ENCODE measurements at regions not wholly inside any gene's neighbourhood (a gene's known extent, or its start where the extent isn't known, plus 50 kb on each side); places are given as distances from the start of the nearest gene placed in this dataset.

DNA sequence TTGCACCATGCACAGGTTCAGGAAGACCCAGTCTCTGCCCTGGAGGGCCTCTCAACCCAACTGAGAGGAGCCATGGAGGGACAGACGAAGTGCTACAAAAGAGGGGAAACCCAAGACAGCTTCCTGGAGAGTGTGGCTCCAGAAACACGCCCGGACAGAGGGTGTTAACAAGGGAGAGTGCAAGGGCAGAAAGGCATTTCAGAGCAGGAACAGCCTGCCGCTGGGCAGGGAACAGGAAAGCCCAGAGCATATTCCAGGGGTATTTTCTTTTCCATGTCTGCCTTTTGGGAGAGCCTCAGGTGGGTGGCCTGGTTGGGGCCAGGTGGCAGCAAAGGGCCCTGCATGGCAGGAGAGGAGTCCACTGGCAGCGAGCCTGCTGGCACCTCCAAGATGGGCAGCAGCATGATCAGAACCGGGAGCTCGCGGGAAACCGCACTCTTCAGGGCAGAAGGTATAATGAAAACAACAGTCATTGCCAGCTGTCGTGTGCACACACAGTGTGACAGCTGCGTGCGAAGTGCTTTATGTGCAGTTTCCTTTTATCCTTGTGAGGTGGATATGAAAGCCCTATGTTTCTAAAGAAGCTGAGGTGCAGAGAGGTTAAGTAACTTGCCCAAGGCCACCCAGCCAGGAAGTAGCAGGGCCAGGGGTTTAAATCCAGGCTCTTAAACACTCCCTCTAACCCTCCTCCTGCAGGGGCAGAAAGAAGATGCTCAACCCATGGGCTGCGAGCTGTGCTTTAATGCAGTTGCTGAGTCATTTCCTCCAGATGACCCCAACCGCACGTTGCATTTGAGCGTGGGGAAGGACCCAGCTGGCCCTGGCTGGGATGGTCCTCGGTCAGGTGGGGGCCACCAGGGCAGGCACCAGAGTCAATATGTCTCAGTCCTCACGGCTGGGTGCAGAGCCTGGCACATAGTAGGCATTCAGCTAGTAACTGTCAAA is 128.6 kb downstream of the OAT start:
- Mint-ChIP-seq H3K36me3 (ENCODE audit: low read depth) (no peaks in the 10 kb centered on the region), H3K4me3 (no peak overlapping the region), H3K27ac (no peak overlapping the region), H3K27me3 (no peaks in the 10 kb centered on the region), H3K4me1 (ENCODE audit: low read depth) (no peaks in the 10 kb centered on the region), H3K9me3 (no peaks in the 10 kb centered on the region)
- peak; percentile 16 for DNase-seq

DNA sequence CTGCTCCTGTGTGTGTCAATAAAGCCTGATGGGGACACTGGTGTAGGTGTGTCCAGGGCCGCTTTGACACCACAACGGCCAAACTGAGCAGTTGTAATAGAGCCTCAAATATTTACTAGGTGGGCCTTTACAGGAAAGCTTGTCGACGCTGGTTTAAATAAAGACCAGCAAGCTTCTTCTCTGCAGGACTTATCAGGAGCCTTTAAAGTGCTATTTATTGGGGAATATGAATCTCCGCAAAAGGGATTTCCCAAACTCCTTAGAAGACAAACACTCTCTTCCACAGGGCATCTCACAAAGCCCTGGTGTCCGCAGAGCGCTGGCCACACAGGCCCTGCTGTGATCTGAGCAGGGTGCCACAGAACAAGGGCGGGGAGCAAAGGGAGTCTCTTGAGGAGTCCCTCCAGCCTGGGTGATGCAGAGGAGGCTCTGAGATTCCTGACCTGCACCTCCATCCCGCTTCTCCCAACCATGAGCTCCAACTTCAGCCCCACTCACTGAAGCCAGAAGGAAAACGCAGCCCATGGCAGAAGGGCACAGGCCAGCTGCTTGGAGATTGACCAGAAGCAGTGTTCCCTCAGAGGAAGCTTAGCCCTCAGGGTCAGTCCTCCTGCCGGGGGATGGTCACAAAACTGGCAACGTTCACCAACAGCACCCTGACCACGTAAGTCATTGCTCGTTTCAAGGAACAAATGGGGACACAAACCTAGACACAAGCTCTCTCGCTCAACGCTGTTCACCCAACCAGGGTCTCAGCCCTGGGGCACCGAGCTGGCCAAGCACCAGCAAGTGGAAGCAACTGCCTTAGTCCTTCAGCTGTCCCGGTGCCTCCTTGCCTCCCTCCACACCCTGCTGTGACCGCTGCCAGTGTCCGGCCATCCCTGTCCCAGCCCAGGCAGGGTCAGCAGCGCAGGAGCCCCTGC is 129.5 kb downstream of the OAT start:
- Mint-ChIP-seq H3K27me3 (no peaks in the 10 kb centered on the region), H3K9me3 (no peaks in the 10 kb centered on the region), H3K4me1 (ENCODE audit: low read depth) (no peaks in the 10 kb centered on the region), H3K36me3 (ENCODE audit: low read depth) (no peaks in the 10 kb centered on the region), H3K4me3 (no peak overlapping the region), H3K27ac (no peak overlapping the region)
- DNase-seq: peak; percentile 14

DNA sequence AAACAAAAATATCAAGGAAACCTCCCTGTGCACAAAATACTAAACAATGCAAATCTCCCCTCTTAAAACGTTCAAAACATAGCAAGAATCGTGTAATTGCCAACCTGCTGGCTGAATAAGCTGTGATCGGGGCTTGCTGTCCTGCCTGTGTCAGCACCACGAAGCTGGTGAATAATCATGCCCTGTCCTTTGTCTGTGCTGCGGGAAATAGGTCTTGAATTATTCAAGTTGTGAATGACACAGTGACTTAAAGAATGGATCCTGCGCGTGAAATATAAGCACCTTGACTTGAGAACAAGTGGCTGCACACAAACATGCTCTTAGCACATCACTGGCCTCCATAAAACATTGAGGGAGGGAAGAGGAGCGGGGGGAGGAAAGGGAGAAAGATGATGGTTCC is 130.2 kb downstream of the OAT start:
- no peak for DNase-seq
- Mint-ChIP-seq H3K4me3 (no peak overlapping the region), H3K36me3 (ENCODE audit: low read depth) (no peaks in the 10 kb centered on the region), H3K4me1 (ENCODE audit: low read depth) (no peaks in the 10 kb centered on the region), H3K27me3 (no peaks in the 10 kb centered on the region), H3K27ac (no peak overlapping the region), H3K9me3 (no peaks in the 10 kb centered on the region)

DNA sequence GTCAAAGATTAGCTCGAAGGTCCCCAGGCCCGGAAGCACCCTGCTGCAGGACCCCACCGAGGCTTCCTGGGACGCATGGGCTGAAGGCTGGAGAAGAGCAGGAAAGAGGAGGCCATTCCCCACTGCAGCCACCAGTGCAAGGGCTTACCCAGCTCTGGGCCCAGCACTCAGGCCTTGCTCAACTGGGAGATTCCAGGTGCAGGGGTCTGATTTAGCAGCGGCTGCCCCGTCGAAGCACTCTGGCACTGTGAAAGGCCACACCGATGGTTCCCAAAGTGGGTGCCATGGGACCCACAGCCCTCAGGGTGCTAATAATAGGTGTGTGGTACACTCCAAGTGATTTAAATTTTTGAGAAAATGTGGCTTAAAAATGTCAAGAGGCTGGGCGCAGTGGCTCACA is 130.9 kb downstream of the OAT start:
- no peaks in the 10 kb centered on the region for H3K4me1 Mint-ChIP-seq (ENCODE audit: low read depth)
- no peak overlapping the region for H3K4me3 Mint-ChIP-seq
- no peak overlapping the region for H3K27ac Mint-ChIP-seq
- no peaks in the 10 kb centered on the region for H3K36me3 Mint-ChIP-seq (ENCODE audit: low read depth)
- DNase-seq: peak; percentile 2
- no peaks in the 10 kb centered on the region for H3K27me3 Mint-ChIP-seq
- H3K9me3 Mint-ChIP-seq: no peaks in the 10 kb centered on the region

DNA sequence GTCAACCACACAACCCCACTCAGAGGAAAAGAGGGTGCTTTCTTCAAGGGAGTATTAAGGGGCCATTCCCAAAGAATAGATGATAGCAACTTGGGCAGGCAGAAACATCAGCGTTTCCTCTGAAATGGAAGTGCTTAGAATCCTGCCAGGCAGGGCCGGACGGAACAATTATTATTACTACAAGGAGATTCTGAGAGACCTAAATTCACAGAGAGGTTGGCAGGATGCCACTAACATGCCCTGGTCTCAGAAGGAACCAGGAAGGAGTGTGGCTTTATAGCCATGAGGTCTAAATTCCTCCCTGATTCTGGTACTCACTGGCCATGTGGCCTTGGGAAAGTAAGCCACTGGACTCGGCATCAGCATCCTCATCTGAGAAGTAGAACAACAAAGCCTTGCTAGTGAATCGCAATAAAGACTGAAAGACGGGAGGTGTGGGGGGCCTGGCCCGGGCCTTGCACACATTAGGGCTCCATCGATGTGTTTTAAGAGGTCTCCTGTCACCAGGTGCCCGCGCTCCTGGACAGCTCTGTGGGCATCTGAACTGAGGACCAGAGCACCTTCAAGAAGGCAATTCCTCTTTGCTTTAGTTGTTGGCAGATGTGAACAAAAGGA is 131.5 kb downstream of the OAT start:
- peak; percentile 15 for DNase-seq
- no peaks in the 10 kb centered on the region for H3K9me3 Mint-ChIP-seq
- H3K27me3 Mint-ChIP-seq: no peaks in the 10 kb centered on the region
- H3K36me3 Mint-ChIP-seq (ENCODE audit: low read depth): no peaks in the 10 kb centered on the region
- H3K27ac Mint-ChIP-seq: no peak overlapping the region
- no peak overlapping the region for H3K4me3 Mint-ChIP-seq
- no peaks in the 10 kb centered on the region for H3K4me1 Mint-ChIP-seq (ENCODE audit: low read depth)

DNA sequence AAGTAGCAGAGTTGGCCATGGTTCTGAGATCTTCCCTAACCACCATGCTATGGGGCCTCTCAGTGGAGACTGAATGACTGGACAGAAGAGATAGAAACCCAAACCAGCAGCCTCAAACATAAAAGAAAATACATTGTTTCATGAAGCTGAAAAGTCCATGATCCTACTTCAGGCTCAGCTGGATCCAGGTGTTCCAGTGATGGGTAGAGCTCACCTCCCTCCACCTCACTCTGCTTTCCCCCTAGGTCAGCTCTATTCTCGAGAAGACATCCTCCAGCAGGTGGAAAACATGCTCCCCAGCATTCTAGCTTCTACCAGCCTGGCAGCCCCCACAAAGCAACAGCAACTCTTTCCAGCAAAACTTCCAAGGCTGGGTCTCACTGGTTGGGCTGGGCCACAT is 132.1 kb downstream of the OAT start:
- H3K4me3 Mint-ChIP-seq: no peak overlapping the region
- no peaks in the 10 kb centered on the region for H3K27me3 Mint-ChIP-seq
- no peaks in the 10 kb centered on the region for H3K9me3 Mint-ChIP-seq
- DNase-seq: no peak
- H3K27ac Mint-ChIP-seq: no peak overlapping the region
- no peaks in the 10 kb centered on the region for H3K4me1 Mint-ChIP-seq (ENCODE audit: low read depth)
- no peaks in the 10 kb centered on the region for H3K36me3 Mint-ChIP-seq (ENCODE audit: low read depth)

DNA sequence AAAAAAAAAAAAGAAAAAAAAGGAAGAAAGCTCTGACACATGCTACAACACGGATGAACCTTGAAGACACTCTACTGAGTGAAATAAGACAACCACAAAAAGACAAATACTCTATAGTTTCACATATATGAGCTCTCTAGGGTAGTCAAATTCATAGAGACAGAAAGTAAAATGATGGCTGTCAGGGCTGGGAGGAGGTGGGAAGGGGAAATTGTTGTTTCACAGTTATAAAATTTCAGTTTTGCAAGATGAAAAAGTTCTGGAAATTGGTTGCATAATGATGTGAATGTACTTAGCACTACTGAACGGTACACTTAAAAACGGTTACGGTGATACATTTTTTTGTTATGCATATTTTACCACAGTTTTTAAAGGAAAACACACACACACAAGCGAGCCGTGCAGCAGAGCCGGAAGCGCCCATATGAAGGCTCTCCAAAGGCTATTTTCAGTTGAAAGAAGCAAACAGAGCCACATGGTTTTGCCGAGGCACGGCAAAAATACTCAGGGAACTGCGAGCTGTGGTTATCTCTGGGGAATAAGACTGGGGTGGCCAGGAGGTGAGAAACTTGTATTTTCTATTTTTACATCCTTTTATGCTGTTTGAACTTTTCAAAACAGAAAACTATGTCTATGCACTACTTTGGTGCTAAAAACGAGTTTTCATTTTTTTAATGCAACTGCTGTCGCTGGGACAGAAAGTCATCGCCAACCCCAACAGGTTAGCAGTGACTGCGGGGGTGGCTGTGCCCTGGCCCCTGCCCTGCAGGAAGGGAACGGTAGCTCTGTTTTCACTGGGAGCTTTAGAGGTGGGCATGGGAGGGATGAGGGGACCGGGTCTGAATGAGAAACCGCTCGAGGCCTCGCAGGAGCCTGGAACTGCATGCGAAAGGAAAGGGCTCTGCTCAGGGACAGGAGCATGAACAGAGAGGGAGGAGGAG is 132.9 kb downstream of the OAT start:
- H3K4me1 Mint-ChIP-seq (ENCODE audit: low read depth): no peaks in the 10 kb centered on the region
- H3K27ac Mint-ChIP-seq: no peak overlapping the region
- H3K4me3 Mint-ChIP-seq: no peak overlapping the region
- H3K9me3 Mint-ChIP-seq: no peaks in the 10 kb centered on the region
- peak; percentile 9 for DNase-seq
- no peaks in the 10 kb centered on the region for H3K27me3 Mint-ChIP-seq
- H3K36me3 Mint-ChIP-seq (ENCODE audit: low read depth): no peaks in the 10 kb centered on the region

DNA sequence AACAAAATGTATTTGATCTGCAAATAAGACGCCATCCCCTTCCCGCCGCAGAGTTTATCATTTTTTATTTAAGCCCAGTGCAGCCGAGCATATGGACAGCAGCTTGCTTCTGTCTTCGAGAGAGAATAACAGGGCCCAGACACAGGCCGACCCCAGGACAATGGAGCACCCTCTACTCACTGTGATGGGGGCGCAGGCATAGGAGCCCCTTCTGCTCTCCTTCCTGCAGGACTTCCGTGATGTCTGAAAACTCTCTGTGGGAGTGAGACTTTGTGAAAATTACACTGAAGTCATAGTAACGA is 134.8 kb downstream of the OAT start:
- Mint-ChIP-seq H3K27ac (no peak overlapping the region), H3K27me3 (no peaks in the 10 kb centered on the region), H3K4me1 (ENCODE audit: low read depth) (no peaks in the 10 kb centered on the region), H3K4me3 (no peak overlapping the region), H3K36me3 (ENCODE audit: low read depth) (no peaks in the 10 kb centered on the region), H3K9me3 (no peaks in the 10 kb centered on the region)
- no peak for DNase-seq

DNA sequence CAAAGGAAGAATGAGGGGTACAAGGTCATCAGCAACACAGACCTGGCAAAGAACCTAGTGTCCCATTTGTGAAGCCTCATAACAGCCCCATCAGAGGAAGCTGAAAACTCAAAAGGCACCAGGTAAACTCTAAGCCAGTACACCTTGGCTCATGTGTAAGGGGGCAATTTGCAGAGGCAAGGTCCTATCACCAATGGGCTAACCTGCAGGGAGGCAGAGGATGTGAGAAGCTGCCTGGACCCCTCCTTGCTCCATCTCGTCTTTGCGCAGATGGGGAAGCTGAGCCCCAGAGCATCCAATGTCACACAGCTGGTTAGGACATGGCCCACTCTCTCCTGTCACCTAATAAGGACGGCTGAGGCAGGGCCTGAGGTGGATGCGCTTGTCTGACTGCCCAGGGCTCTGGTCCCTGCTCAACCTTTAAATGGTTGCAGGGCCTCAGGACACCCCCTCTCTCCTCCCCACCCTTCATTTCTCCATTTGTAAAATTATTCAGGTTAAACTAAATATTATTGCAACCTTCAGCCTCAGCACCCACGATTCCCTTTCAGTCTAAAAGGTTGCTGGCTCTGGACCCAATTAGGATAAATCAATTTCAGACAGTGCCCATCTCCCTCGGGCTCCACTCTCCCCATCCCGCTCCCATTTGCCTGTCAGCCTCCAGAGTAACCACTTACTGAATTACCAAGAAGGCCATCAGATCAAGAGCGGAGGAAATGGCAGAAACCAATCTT is 135.3 kb downstream of the OAT start:
- H3K27me3 Mint-ChIP-seq: no peaks in the 10 kb centered on the region
- H3K27ac Mint-ChIP-seq: no peak overlapping the region
- no peaks in the 10 kb centered on the region for H3K4me1 Mint-ChIP-seq (ENCODE audit: low read depth)
- no peak overlapping the region for H3K4me3 Mint-ChIP-seq
- no peak for DNase-seq
- H3K9me3 Mint-ChIP-seq: no peaks in the 10 kb centered on the region
- H3K36me3 Mint-ChIP-seq (ENCODE audit: low read depth): no peaks in the 10 kb centered on the region

DNA sequence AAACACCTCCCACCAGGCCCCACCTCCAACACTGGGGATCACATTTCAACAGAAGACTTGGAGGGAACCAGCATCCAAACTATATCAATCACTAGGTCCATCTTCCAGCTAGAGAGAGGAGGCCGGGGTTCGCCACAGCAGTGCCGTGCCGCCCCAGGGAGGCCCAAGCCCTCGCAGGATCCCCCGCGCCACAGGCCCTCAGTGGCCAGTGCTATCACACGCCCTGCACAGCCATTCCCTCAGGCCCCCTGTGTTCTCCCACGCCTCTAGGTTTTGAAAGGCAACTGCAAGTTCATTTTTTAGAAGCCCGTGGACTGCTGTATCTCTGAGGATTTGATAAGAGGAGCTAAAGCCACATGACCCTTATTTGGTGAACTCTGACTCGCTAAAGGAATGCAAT is 136.4 kb downstream of the OAT start:
- no peak overlapping the region for H3K4me3 Mint-ChIP-seq
- H3K4me1 Mint-ChIP-seq (ENCODE audit: low read depth): no peaks in the 10 kb centered on the region
- H3K27ac Mint-ChIP-seq: no peak overlapping the region
- no peak for DNase-seq
- no peaks in the 10 kb centered on the region for H3K27me3 Mint-ChIP-seq
- H3K9me3 Mint-ChIP-seq: no peaks in the 10 kb centered on the region
- no peaks in the 10 kb centered on the region for H3K36me3 Mint-ChIP-seq (ENCODE audit: low read depth)

DNA sequence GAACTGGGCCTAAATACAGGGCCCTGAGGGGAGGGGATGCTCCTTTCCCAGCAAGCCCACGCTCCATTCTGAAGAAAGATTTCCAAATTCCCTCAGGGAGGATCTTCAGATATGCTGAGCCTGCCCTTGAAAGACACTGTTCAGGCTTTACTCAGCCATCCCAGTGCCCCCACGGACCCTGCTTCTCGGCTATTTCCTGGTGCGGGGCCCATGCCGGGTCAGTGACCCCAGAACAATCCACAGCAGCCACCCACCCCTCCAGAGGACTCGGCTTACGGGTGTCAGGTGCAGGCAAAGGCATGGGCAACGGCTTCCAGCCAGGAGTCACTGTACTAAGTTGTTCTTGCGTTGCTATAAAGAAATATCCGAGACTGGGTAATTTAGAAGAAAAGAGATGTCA is 137.1 kb downstream of the OAT start:
- no peak for DNase-seq
- no peaks in the 10 kb centered on the region for H3K4me1 Mint-ChIP-seq (ENCODE audit: low read depth)

DNA sequence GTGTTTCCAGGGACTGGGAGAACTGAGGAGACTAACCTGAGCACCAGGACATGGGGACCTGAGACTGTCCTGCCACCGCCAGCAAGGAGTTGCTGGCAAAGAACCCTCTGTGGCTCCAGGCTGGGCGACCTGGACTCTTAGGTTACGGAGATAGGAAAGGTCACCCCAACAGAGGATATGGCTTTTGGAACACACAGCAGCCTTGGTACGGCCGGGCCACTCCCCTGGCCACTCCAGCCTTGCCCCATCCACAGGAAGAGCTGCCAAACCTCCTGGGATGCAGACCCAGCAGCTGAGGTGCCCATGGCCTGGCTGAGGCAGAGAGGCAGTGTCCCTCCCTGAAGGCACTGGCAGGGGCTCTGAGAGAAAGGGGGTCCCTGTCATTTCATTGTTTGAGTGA is 137.8 kb downstream of the OAT start:
- Mint-ChIP-seq H3K27me3 (no peaks in the 10 kb centered on the region), H3K36me3 (ENCODE audit: low read depth) (no peaks in the 10 kb centered on the region), H3K4me3 (no peak overlapping the region), H3K27ac (no peak overlapping the region), H3K4me1 (ENCODE audit: low read depth) (no peaks in the 10 kb centered on the region), H3K9me3 (no peaks in the 10 kb centered on the region)
- DNase-seq: no peak

More for the DNA sequence above, 137.1 kb downstream of the OAT start:
- H3K27me3 Mint-ChIP-seq: no peaks in the 10 kb centered on the region
- H3K27ac Mint-ChIP-seq: no peak overlapping the region
- no peak overlapping the region for H3K4me3 Mint-ChIP-seq
- no peaks in the 10 kb centered on the region for H3K9me3 Mint-ChIP-seq
- no peaks in the 10 kb centered on the region for H3K36me3 Mint-ChIP-seq (ENCODE audit: low read depth)

DNA sequence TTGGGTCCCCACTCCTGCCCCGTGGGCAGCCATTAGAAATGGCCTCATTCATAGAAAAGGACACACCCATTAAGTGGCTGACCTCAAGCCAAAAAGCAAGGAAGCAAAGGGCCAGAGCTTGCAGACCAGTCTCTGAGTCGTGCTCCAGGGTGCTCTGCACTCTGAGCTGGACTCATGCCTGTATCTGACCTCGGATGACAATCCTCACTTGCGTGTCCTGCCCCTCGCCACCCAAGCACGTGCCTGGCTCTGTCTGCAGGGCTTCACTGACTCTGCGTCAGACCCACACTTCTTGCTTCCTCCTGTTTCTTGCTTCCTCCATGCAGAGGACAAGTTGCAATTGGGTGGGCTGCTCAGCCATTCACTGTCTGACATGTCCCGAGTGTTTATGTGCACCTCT is 138.8 kb downstream of the OAT start:
- Mint-ChIP-seq H3K27ac (no peak overlapping the region), H3K27me3 (no peaks in the 10 kb centered on the region), H3K9me3 (peaks cover 2% of the 10 kb centered on the region), H3K36me3 (ENCODE audit: low read depth) (no peaks in the 10 kb centered on the region), H3K4me3 (no peak overlapping the region), H3K4me1 (ENCODE audit: low read depth) (no peaks in the 10 kb centered on the region)
- no peak for DNase-seq

All from activated T-cell treated with anti-CD3 and anti-CD28 coated beads, Interleukin-2, amount 50 U/mL, for 24 hours (primary cell).